Hematopoietic multipotent progenitor cell (in vitro differentiated cells): ENCODE measurements at regions not wholly inside any gene's neighbourhood (a gene's known extent, or its start where the extent isn't known, plus 50 kb on each side); places are given as distances from the start of the nearest gene placed in this dataset.
"Not testable (repeated sequence)": the region's sequence is repeated elsewhere in the genome, so short reads cannot be mapped to it uniquely, and the experiment has no call there.

Experiments used
- DNase-seq, 3 donors: peaks; one replicate each; pipeline ENCODE4 v3.0.0-alpha.2; 2011 to 2015; ENCODE audit warnings: low read depth in 2 of 3, low spot score in 2 of 3

DNA sequence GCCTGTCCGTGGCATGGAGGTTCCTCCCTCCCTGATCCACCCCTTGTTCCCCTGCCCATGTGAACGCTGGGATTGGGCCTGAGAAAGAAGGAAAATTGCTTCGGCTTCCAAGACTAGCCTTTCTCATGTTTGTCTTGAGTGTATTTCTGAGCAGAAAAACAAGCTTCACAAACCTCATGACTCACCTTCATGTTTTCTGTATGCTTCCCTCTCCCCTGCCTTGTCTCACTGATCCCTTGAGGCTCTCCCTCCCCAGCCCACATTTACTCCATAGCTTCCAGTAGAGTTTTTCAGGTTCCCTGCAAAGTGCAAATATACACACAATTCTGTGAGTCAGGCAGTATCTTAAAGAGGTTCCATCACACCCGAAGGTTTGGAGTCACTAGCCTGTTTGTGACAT lies 572.4 kb downstream of the UQCRFS1 start:
- DNase-seq: no peak

DNA sequence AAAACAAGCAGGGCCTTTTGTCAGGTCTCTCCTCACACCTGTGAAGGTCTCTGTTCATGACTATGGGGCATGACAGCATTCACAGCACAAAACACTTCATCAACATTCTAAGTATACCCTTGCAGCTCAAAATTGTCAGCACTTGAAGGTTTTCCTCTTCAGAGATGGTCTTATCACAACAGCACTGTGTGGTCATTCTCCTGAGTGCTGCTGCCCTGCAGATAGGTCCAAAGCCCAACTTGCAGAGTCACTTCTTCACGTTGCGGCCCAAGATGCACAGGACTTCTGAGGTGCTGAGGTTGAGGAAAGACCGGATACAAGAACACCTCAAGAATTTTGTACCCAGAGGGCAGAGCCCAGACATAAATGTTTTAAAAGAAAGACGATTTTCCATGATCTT lies 574.5 kb downstream of the UQCRFS1 start:
- no peak for DNase-seq

DNA sequence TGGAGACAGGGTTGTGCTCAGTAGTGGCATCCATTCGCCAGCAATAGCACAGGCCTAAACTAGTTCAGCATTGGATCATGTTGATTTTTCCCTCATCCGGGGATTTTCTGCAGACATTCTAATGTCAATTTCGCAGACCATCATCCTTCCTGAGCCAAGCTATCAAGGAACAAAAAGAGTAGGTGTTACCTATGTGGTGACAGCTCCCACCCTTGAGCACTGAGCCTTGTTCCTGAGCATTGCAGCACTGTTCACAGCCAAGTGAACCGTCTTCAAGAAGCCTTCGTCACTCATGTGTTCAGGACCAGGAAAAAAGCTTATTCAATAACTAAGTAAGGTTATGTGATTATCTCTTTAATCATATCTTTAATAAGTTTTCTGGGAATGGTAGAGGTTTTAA lies 576.2 kb downstream of the UQCRFS1 start:
- no peak for DNase-seq

- DNase-seq: no peak
Measured at GRCh38 chr19:28636016-28636629, 576.8 kb downstream of the UQCRFS1 start.

DNA sequence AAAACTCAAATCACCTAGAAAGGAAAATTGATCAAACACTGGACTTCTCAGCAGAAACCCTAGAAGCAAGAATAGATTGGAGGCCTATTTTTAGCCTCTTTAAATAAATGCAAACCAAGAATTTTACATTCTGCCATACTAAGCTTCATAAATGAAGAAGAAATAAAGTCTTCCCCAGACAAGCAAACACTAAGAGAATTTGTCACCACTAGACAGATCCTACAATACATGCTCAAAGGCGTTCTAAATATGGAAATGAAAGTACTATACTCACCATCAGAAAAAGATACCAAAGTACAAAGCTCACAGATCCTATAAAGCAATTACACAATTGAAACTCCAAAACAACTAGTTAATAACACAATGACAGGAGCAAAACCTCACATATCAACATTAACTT lies 578.1 kb downstream of the UQCRFS1 start:
- no peak for DNase-seq

GRCh38 chr19:28634019-28634328 lies 579.0 kb downstream of the UQCRFS1 start:
- no peak for DNase-seq

DNA sequence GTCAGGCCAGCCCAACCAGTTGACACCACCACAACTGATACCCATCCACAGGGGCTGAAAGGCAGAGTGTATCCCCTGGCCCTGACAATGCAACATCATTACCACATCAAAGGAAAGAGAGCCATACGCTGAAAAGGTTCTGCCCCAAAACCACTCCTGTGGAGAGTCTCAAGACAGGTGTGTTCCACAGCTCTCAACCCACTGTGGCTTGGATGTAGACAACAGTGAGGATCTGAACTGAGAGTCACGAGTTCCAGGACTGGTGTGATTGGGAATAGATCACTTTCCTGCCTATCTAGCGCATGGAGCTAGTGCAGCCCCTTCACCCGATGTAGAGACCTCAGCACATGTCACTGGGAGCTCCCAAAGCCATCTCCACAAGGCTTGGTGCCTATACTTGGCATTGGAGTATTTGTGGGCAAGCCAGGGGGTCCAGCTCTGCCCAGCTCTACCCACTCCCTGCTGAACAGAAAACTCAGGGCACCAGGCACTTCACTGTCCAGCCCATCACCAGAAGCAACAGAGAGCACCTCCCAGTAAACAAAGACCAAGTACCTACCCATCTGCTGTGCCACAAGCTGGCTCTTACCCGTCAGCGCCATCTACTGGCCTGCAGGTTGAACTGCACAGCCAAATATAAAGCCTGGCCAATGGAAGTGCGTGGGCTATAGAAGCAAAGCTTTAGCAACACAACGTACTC lies 579.5 kb downstream of the UQCRFS1 start:
- peak; percentile 10 to 74 (median 49) for DNase-seq

GRCh38 chr19:28632371-28633080 lies 580.4 kb downstream of the UQCRFS1 start:
- peak in 1 of 3 donors; percentile 28 for DNase-seq

- no peak for DNase-seq
Measured at GRCh38 chr19:28631961-28632360, 581.0 kb downstream of the UQCRFS1 start.

DNA sequence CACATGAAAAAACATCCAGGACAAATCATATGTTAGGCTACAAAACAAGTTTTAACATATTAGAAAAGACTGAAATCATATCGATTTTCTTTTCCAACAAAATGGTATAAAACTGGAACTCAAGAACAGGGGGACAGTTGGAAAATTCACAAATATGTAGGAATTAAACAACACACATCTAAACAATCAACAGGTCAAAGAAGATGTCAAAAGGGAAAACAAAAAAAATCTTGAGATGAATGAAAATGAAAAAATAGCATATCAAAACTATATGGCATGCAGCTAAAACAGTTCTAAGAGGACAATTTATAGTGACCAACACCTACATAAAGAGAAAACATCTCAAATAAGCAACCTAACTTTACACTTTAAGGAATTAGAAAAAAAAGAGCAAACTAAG lies 585.3 kb downstream of the UQCRFS1 start:
- no peak for DNase-seq

DNA sequence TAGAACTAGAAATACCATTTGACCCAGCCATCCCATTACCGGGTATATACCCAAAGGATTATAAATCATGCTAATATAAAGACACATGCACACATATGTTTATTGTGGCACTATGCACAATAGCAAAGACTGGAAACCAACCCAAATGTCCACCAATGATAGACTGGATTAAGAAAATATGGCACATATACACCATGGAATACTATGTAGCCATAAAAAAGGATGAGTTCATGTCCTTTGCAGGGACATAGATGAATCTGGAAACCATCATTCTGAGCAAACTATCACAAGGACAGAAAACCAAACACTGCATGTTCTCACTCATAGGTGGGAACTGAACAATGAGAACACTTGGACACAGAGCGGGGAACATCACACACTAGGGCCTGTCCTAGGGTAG lies 586.5 kb downstream of the UQCRFS1 start:
- DNase-seq: not testable (repeated sequence)

DNA sequence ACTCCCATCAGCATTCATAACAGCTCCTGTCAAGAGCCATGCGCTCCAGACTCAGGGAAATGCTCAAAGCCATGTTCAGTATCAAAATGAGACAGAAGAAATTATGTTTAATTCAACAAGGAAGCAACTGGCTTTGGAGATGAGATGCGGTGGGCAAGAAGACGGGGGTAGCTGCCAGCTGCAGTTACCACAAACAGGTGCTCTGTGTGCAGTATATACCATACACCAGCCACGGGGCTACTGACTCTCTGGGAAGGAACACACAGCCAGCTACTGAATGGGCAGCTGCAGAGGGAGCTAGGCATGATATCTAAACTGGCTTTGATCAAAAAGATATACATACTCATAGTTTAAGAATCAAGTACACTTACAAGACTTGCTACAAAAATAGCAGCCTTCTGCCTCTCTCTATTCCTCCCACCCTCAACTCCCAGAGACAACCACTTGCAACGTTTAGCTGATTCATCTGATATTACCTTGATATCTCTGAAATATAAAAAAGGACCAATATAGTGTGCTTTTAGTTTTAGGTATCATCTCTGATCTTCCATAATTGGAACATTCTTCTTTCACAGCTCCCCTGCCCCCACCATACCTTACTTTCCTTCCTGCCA lies 593.0 kb downstream of the UQCRFS1 start:
- DNase-seq: peak in 1 of 3 donors; percentile 26

DNA sequence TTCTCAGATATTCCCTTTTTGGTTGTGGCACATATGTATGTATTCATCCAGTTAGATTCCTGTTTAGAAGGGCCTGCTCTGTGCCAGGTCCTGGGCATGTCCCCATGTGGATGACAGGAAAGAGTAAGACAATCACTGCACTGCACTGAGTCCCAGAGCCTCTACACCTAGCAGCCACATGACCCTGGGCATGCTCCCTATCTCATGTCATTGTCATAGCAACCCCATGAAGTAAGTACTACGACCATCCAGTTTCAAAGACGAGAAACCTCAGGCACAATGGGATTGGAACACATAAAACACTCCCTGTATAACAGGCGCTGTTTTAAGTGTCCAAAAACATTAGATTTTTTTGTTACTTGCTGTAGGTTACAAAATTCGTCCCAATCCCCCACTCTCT lies 594.4 kb downstream of the UQCRFS1 start:
- DNase-seq: no peak

DNA sequence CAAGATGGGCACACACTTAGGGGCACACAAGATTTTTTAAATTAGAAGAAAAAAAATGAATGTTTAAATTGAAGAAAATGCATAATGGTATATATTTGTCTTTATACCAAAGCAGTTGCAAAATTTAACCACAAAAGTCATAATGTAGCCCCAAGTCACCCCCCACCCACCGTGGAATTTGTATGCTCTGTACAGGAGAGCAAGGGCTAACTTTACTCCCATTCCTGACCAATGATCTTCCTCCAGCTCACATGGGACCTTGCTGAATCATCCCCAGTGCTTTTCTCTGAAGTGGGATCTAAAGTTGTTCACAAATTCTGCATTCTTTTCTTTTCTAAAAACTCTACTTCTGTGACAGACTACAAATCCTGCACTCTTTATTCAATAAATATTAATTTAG lies 597.0 kb downstream of the UQCRFS1 start:
- no peak for DNase-seq

- DNase-seq: no peak
Measured at GRCh38 chr19:28615546-28615916, 597.4 kb downstream of the UQCRFS1 start.

- DNase-seq: no peak
Measured at GRCh38 chr19:28614634-28615545, 598.1 kb downstream of the UQCRFS1 start.

- DNase-seq: no peak
Measured at GRCh38 chr19:28612275-28612769, 600.6 kb downstream of the UQCRFS1 start.

DNA sequence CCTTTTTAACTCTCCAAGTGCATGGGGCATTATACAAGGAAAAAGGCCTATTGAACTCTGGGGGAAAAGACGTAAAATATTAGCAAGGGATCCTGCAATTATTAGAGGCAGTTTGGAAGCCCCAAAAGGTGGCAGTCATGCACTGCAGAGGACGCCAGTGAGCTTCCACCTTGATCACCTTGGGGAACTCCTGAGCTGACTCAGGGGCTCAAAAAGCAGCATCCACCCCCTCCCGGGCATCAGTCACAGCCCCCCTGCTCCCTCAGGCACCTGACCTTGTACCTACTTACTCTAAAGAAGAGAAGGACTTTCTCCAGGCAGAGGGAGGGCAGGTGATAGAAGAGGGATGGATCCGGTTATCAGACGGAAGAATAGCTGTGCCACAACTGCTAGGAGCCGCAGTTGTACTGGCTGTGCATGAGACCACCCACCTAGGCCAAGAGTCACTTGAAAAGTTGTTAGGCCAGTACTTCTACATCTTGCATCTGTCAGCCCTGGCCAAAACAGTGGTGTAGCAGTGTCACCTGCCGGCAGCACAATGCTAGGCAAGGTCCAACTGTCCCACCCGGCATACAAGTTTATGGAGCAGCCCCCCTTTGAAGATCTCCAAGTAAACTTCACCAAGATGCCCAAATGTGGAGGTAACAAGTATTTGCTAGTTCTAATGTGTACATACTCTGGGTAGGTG lies 601.6 kb downstream of the UQCRFS1 start:
- not testable (repeated sequence) for DNase-seq

- DNase-seq: no peak
Measured at GRCh38 chr19:28610731-28611130, 602.2 kb downstream of the UQCRFS1 start.

DNA sequence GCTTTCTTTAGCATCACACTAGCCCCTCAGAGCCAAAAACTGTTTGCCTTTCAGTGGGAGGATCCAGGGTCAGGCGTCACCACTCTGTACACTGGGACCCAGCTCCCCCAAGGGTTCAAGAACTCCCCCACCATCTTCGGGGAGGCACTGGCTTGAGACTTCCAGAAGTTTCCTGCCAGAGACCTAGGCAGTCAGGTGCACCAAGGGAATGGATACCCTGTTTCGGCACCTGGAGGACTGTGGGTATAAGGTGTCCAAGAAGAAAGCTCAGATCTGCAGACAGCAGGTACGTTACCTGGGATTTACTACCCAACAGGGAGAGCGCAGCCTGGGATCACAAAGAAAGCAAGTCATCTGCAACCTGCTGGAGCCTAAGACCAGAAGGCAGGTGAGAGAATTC lies 603.0 kb downstream of the UQCRFS1 start:
- no peak for DNase-seq
